Activated effector memory CD4-positive, alpha-beta T cell treated with anti-CD3 and anti-CD28 coated beads, Interleukin-2, amount 50 U/mL, for 16 hours (primary cell): ENCODE measurements at regions not wholly inside any gene's neighbourhood (a gene's known extent, or its start where the extent isn't known, plus 50 kb on each side); places are given as distances from the start of the nearest gene placed in this dataset.
A peak's percentile ranks its signal among the peaks of the same experiment; 100 is the strongest.

Experiments
- DNase-seq: peaks from one replicate; pipeline ENCODE4 v3.0.0-alpha.2; 2020

- DNase-seq = no peak
These were observed 143.3 kb upstream of the PLPP4 start for GRCh38 chr10:120313715-120314114.

DNA sequence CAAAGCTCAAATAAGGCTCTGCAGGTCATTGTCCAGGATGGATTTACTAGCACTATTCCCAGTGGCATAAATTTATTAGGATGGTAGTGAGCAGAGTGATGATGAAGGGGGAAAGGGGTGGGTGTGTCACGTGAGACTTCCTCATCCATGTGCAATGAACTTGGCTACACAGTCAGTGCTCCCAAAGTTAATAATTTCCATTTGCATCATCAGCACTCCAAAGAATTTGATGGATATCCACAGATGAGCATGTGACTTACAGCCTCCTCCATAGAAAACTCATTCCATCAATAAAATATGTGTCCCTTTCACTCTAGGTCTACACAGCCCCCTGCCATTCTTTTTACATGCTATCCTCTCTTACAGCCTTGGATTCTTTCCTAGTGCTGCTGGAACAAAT is 142.6 kb upstream of the PLPP4 start:
- DNase-seq = no peak

DNA sequence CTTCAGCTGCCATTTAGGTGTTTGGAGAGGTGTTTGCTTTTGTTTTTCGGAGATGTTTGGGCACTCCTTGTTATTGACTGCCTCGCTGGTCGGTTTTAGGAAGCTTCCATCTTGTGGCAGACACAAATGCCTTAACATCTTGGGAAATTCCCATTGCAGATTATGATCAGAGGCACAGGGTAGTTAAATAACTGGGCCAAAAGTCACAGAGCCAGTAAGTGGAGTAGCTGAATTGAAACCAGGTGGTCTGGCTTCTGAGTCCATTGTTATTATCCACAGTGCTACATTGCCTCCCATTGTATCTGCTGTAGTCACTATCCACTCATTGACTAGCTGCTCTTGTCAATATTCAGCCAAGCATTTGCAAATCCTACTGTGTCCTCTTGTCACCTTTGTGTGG is 138.2 kb upstream of the PLPP4 start:
- DNase-seq = no peak

DNA sequence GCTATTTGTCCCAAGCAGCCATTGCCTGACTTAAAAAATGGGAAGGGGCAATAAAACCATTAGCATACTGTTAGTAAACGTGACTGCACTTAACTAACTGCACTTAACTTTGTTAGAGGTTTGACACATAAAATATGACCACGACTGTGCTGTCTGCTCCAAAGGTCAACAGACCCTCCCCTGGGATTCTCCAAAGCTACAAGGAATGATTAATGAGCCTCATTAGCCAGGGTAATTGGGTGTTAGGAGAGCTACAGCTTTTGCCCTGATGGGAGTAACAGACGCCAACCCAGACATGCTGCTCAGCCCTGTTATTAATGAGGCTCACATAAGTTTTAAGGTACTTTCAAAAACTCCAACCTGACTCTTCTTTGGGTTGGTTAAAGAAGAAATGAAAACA is 129.4 kb upstream of the PLPP4 start:
- no peak for DNase-seq

GRCh38 chr10:120328647-120329046 is 128.4 kb upstream of the PLPP4 start:
- DNase-seq = no peak

DNA sequence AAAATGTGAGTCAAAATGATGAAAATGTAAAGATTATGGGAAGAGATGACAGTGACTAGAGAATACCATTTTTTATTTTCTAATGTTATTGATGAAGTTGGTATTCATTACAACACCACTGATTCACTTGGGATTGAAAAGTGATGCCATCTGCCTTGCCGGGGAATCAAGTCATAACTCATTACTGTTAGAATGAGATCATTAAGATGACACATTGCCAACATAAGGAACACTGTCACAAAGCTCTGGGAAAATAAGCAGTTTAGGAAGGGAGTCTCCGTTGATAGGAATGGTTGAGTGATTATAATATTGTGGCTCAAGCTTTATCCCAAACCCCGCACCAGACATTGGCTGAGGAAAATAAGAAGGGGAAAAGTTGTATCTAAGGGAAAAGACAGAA is 121.5 kb upstream of the PLPP4 start:
- DNase-seq = no peak

GRCh38 chr10:120336306-120336910 is 120.6 kb upstream of the PLPP4 start:
- DNase-seq = no peak

GRCh38 chr10:120336911-120337540 is 120.0 kb upstream of the PLPP4 start:
- peak; percentile 84 for DNase-seq

GRCh38 chr10:120342115-120342714 is 114.8 kb upstream of the PLPP4 start:
- DNase-seq = no peak

- no peak for DNase-seq
These were observed 111.8 kb upstream of the PLPP4 start for GRCh38 chr10:120345186-120345585.

DNA sequence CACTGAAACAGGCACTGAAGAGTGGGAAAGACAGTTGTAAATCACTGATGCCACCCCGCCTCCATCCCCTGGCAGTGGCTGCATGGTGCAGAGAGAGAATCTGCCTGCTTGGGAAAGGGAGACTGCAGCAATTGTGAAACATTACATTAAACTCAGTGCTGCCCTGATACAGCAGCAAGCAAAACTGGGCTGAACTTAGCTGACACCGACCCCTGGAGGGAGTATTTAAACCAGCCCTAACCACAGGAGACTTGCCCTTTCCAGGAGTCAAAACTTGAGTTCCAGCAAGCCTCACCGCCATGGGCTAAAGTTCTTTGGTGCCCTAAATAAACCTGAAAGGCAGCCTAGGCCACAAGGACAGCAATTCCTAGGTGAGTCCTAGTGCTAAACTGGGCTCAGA is 109.4 kb upstream of the PLPP4 start:
- DNase-seq = no peak

GRCh38 chr10:120349069-120349468 is 108.0 kb upstream of the PLPP4 start:
- DNase-seq = no peak

GRCh38 chr10:120355425-120355824 is 101.6 kb upstream of the PLPP4 start:
- no peak for DNase-seq

GRCh38 chr10:120360571-120360970 is 96.5 kb upstream of the PLPP4 start:
- DNase-seq = no peak

GRCh38 chr10:120365872-120366271 is 91.2 kb upstream of the PLPP4 start:
- no peak for DNase-seq

- no peak for DNase-seq
These were observed 89.7 kb upstream of the PLPP4 start for GRCh38 chr10:120367341-120367740.

- no peak for DNase-seq
These were observed 88.7 kb upstream of the PLPP4 start for GRCh38 chr10:120368338-120368737.

- no peak for DNase-seq
These were observed 88.1 kb upstream of the PLPP4 start for GRCh38 chr10:120368927-120369326.

DNA sequence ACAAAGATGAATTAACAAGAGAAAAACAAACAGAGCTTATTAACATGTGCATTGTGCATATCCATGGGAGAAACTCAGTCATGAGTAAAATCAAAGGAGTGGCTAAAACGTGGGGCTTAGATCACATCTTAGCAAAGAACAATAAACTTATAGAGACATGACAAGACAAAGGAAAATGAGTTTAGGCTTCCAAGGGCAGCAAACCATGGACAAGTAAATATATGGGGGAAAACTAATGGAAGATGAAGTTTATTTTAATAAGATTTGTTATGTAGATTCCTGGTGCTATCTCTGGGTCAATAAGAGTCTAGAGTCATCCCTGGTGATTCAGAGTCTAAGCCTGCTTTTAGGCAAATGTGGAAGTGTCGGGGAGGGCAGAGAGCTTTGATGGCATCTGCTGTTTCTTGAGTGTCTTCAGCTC is 87.2 kb upstream of the PLPP4 start:
- DNase-seq = no peak

- DNase-seq = no peak
These were observed 85.2 kb upstream of the PLPP4 start for GRCh38 chr10:120371856-120372255.

- no peak for DNase-seq
These were observed 84.1 kb upstream of the PLPP4 start for GRCh38 chr10:120372917-120373316.

DNA sequence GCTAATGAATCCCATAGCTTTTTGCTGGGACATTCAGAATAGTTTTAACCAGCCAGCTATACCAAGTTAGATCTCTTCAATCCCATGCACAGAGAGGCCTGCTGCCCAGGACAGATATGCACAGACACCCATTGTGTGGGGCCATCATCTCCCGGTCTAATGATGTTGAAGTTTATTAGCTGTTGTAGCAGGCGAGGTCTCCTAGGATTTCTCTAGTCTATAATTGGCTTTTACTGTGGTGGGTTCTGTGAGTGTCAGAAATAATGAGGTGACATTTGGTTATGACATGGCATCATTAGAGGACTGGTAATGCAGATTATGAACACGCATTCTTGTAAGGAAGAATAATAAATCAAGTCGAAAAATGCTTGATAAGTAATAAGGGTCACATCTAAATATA is 81.4 kb upstream of the PLPP4 start:
- no peak for DNase-seq

DNA sequence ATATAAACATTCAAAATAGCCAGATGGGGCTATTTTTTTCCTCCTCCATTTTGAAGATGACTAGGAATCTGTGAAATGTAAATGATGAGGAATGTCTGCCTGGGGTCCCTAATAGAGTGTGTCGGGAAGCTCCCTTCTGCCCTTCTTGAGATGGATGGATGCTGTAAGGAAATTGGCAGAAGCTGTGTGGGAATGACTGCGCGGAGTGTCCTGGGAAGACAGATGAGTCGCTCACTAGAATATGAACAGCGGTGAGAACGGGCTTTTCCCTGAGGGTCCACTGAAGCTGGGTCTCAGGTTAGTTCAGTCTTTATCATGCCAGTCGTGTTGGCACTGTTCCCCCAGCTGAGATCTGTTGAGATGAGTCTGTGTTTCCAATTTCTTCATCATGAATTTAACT is 75.1 kb upstream of the PLPP4 start:
- no peak for DNase-seq

GRCh38 chr10:120382360-120382759 is 74.7 kb upstream of the PLPP4 start:
- no peak for DNase-seq

GRCh38 chr10:120385992-120386391 is 71.0 kb upstream of the PLPP4 start:
- no peak for DNase-seq
